Loucy (cell line): ENCODE measurements at regions not wholly inside any gene's neighbourhood (a gene's known extent, or its start where the extent isn't known, plus 50 kb on each side); places are given as distances from the start of the nearest gene placed in this dataset.

Source experiments
- H2AFZ ChIP-seq: fragments of 200-600 bp; sonication (generic); 2 replicates; pipeline ENCODE4 v1.6.0; 2016; ENCODE audit warnings: antibody characterized with exemption, mild to moderate bottlenecking, low read length, moderate library complexity
- H3F3A ChIP-seq: fragments of 200-600 bp; 2 replicates; pipeline ENCODE4 v1.6.0; 2016; ENCODE audit warnings: antibody characterized with exemption, low read depth, mild to moderate bottlenecking
- H3K27me3 ChIP-seq: fragments of 200-600 bp; sonication (generic); 2 replicates; pipeline ENCODE4 v1.6.1; 2014; ENCODE audit warnings: low read length, mild to moderate bottlenecking; ENCODE audit not compliant: insufficient read depth, poor library complexity, severe bottlenecking
- H3K36me3 ChIP-seq: fragments of 200-600 bp; sonication (generic); 2 replicates; pipeline ENCODE4 v1.6.1; 2016; ENCODE audit warnings: low read length; ENCODE audit not compliant: insufficient read depth
- H3K4me1 ChIP-seq: fragments of 200-600 bp; sonication (generic); 2 replicates; pipeline ENCODE4 v1.5.1; 2014; ENCODE audit warnings: low read length, mild to moderate bottlenecking; ENCODE audit not compliant: insufficient read depth, poor library complexity, severe bottlenecking
- H3K4me2 ChIP-seq: fragments of 200-600 bp; sonication (generic); 2 replicates; pipeline ENCODE4 v1.6.0; 2014; ENCODE audit warnings: antibody characterized with exemption, low read length, low read depth, mild to moderate bottlenecking; ENCODE audit not compliant: poor library complexity, severe bottlenecking
- H3K4me3 ChIP-seq: fragments of 200-600 bp; sonication (generic); 2 replicates; pipeline ENCODE4 v1.5.1; 2014; ENCODE audit warnings: low read length, mild to moderate bottlenecking, mixed read lengths; ENCODE audit not compliant: poor library complexity, severe bottlenecking
- H3K79me2 ChIP-seq: fragments of 200-600 bp; sonication (generic); 2 replicates; pipeline ENCODE4 v1.6.1; 2014; ENCODE audit warnings: low read length; ENCODE audit not compliant: insufficient read depth
- H3K9ac ChIP-seq: fragments of 200-600 bp; sonication (generic); 2 replicates; pipeline ENCODE4 v1.6.0; 2014; ENCODE audit warnings: mild to moderate bottlenecking, low read depth, low read length, moderate library complexity; ENCODE audit not compliant: poor library complexity, severe bottlenecking
- H3K9me2 ChIP-seq: fragments of 200-600 bp; sonication (generic); replicated peaks from 2 replicates; pipeline ENCODE4 v1.6.1; 2016; ENCODE audit warnings: low read depth, low read length, mixed read lengths
- H3K9me3 ChIP-seq: fragments of 200-600 bp; sonication (generic); 2 replicates; pipeline ENCODE4 v1.6.1; 2014; ENCODE audit warnings: mild to moderate bottlenecking, antibody characterized with exemption, low read length, low read depth; ENCODE audit not compliant: insufficient read depth
- H4K20me1 ChIP-seq: fragments of 200-600 bp; sonication (generic); 2 replicates; pipeline ENCODE4 v1.6.0; 2014; ENCODE audit warnings: antibody characterized with exemption, low read length, mild to moderate bottlenecking; ENCODE audit not compliant: insufficient read depth, poor library complexity, severe bottlenecking
- CTCF ChIP-seq: fragments of 200-600 bp; sonication (generic); conservative IDR thresholded peaks from 2 replicates; pipeline ENCODE4 v1.5.1; 2014; ENCODE audit warnings: mild to moderate bottlenecking, antibody characterized with exemption, low read length
- EZH2phosphoT487 ChIP-seq: fragments of 200-600 bp; IDR thresholded peaks from 2 replicates; pipeline ENCODE4 v1.6.1; 2018; ENCODE audit warnings: antibody characterized with exemption, mild to moderate bottlenecking, moderate library complexity, borderline replicate concordance

GRCh38 chr3:117527346-117527745, 817.8 kb downstream of the TUSC7 start:
- Histone ChIP-seq H3K4me1 (no peaks in the 10 kb centered on the region), H3K27me3 (no peaks in the 10 kb centered on the region), H3K9me3 (no peaks in the 10 kb centered on the region), H3K9ac (no peak overlapping the region), H2AFZ (no peak overlapping the region), H3F3A (no peaks in the 10 kb centered on the region), H3K4me2 (no peak overlapping the region), H4K20me1 (no peaks in the 10 kb centered on the region), H3K36me3 (no peaks in the 10 kb centered on the region), H3K79me2 (no peaks in the 10 kb centered on the region), H3K4me3 (no peak overlapping the region), H3K9me2 (no peaks in the 10 kb centered on the region)
- TF ChIP-seq CTCF, result no peak
- TF ChIP-seq EZH2phosphoT487, result no peak

- H3F3A ChIP-seq, result no peaks in the 10 kb centered on the region
- H3K4me2 ChIP-seq, result no peak overlapping the region
- no peaks in the 10 kb centered on the region for H3K9me2 ChIP-seq
- no peaks in the 10 kb centered on the region for H4K20me1 ChIP-seq
- H3K79me2 ChIP-seq, result no peaks in the 10 kb centered on the region
- H3K27me3 ChIP-seq, result no peaks in the 10 kb centered on the region
- H2AFZ ChIP-seq, result no peak overlapping the region
- no peak overlapping the region for H3K4me3 ChIP-seq
- no peak overlapping the region for H3K9ac ChIP-seq
- no peaks in the 10 kb centered on the region for H3K36me3 ChIP-seq
- no peaks in the 10 kb centered on the region for H3K9me3 ChIP-seq
- TF ChIP-seq CTCF (no peak), EZH2phosphoT487 (no peak)
- H3K4me1 ChIP-seq, result no peaks in the 10 kb centered on the region
These were observed 819.1 kb downstream of the TUSC7 start for GRCh38 chr3:117528688-117529087.

GRCh38 chr3:117531078-117531767, 821.6 kb downstream of the TUSC7 start:
- TF ChIP-seq EZH2phosphoT487 (no peak), CTCF (no peak)

More at GRCh38 chr3:117531078-117531767, 821.6 kb downstream of the TUSC7 start:
- no peak overlapping the region for H3K4me2 ChIP-seq
- no peaks in the 10 kb centered on the region for H3K9me2 ChIP-seq
- no peaks in the 10 kb centered on the region for H3K9me3 ChIP-seq
- no peak overlapping the region for H2AFZ ChIP-seq
- no peaks in the 10 kb centered on the region for H3F3A ChIP-seq
- H3K27me3 ChIP-seq, result no peaks in the 10 kb centered on the region
- no peak overlapping the region for H3K9ac ChIP-seq
- H3K36me3 ChIP-seq, result no peaks in the 10 kb centered on the region
- H4K20me1 ChIP-seq, result no peaks in the 10 kb centered on the region
- no peaks in the 10 kb centered on the region for H3K4me1 ChIP-seq
- H3K4me3 ChIP-seq, result no peak overlapping the region
- H3K79me2 ChIP-seq, result no peaks in the 10 kb centered on the region
